Naive thymus-derived CD4-positive, alpha-beta T cell (primary cell): ENCODE measurements at regions not wholly inside any gene's neighbourhood (a gene's known extent, or its start where the extent isn't known, plus 50 kb on each side); places are given as distances from the start of the nearest gene placed in this dataset.

Experiments
- ATAC-seq: fragments of 150-1000 bp; cut with Tn5 transposase; 2 replicates; pipeline ENCODE4 v1.10.0; 2021; ENCODE audit warnings: mild to moderate bottlenecking, moderate library complexity
- CTCF ChIA-PET: fragments of 350-600 bp; sonication (Branson Sonifier 250); formaldehyde crosslinking; loops from one replicate; lab custom pipeline; 2021; ENCODE audit warnings: antibody characterized with exemption; lab: Charles Lee
- POLR2A ChIA-PET: fragments of 350-600 bp; sonication (Branson Sonifier 250); formaldehyde crosslinking; loops from one replicate; lab custom pipeline; 2021; ENCODE audit warnings: antibody characterized with exemption, inconsistent platforms; lab: Charles Lee
- DNase-seq, 9 donors: peaks; one replicate each; pipeline versions ENCODE4 v3.0.0 to v3.0.0-alpha.2; 2020 to 2022; ENCODE audit warnings: mixed read lengths in 1 of 9
- H3K27ac ChIP-seq: one replicate; pipeline ENCODE4 v1.7.0; 2013; ENCODE audit warnings: mild to moderate bottlenecking, low read depth, low read length, moderate library complexity
- H3K27me3 ChIP-seq, 2 donors: one replicate each; pipeline ENCODE4 v1.7.0; 2013; ENCODE audit warnings: low read length in 2 of 2, mild to moderate bottlenecking in 2 of 2, moderate library complexity in 2 of 2; ENCODE audit not compliant: control insufficient read depth in 2 of 2, insufficient read depth in 2 of 2
- H3K36me3 ChIP-seq, 3 experiments: 1 replicate in 2 of 3; 2 replicates in 1 of 3; pipeline ENCODE4 v1.7.0; 2013; ENCODE audit warnings: low read length in 3 of 3, mild to moderate bottlenecking in 3 of 3, moderate library complexity in 1 of 3; ENCODE audit not compliant: insufficient read depth in 3 of 3, control insufficient read depth in 2 of 3
- H3K4me1 ChIP-seq, 2 donors: one replicate each; pipeline ENCODE4 v1.7.0; 2013; ENCODE audit warnings: low read length in 2 of 2, mild to moderate bottlenecking in 2 of 2, moderate library complexity in 1 of 2; ENCODE audit not compliant: control insufficient read depth in 2 of 2, insufficient read depth in 2 of 2
- H3K4me3 ChIP-seq: 2 replicates; pipeline ENCODE4 v1.7.0; 2013; ENCODE audit warnings: mild to moderate bottlenecking, low read length
- H3K9me3 ChIP-seq, 3 experiments: 1 replicate in 2 of 3; 2 replicates in 1 of 3; pipeline ENCODE4 v1.7.0; 2013; ENCODE audit warnings: low read length in 3 of 3; ENCODE audit not compliant: control insufficient read depth in 2 of 3
- H3K27ac Mint-ChIP-seq, 9 donors: one replicate each; pipeline ENCODE4 v1.8.0; 2020 to 2022; ENCODE audit warnings: mixed read lengths in 9 of 9, mild to moderate bottlenecking in 8 of 9, moderate library complexity in 5 of 9, inconsistent platforms in 2 of 9
- H3K27me3 Mint-ChIP-seq, 5 donors: one replicate each; pipeline ENCODE4 v1.8.0; 2021 to 2022; ENCODE audit warnings: mixed read lengths in 5 of 5, mild to moderate bottlenecking in 1 of 5
- H3K36me3 Mint-ChIP-seq, 5 donors: one replicate each; pipeline ENCODE4 v1.8.0; 2020 to 2022; ENCODE audit warnings: mixed read lengths in 5 of 5, mild to moderate bottlenecking in 3 of 5, inconsistent platforms in 1 of 5
- H3K4me1 Mint-ChIP-seq, 7 donors: one replicate each; pipeline ENCODE4 v1.8.0; 2020 to 2022; ENCODE audit warnings: mixed read lengths in 7 of 7, mild to moderate bottlenecking in 3 of 7, inconsistent platforms in 1 of 7
- H3K4me3 Mint-ChIP-seq, 10 donors: one replicate each; pipeline ENCODE4 v1.8.0; 2020 to 2022; ENCODE audit warnings: mild to moderate bottlenecking in 10 of 10, mixed read lengths in 10 of 10, moderate library complexity in 6 of 10, inconsistent platforms in 2 of 10
- H3K9me3 Mint-ChIP-seq, 11 donors: one replicate each; pipeline ENCODE4 v1.8.0; 2020 to 2022; ENCODE audit warnings: mixed read lengths in 11 of 11, mild to moderate bottlenecking in 4 of 11, inconsistent platforms in 1 of 11, moderate library complexity in 1 of 11
- intact Hi-C, 2 donors: fragments of 100-400 bp; cut with micrococcal nuclease; formaldehyde crosslinking; loops; one replicate each; pipeline ENCODE4 v1.15.1; 2023

- ChIA-PET POLR2A (no interaction called here), CTCF (no interaction called here)
- Mint-ChIP-seq H3K4me3 (no peak overlapping the region), H3K36me3 (peaks cover 0 to 5% (median 0%) of the 10 kb centered on the region in 5 donors), H3K27ac (no peak overlapping the region), H3K27me3 (peaks cover 0 to 25% (median 16%) of the 10 kb centered on the region in 5 donors), H3K4me1 (peaks cover 0 to 3% (median 0%) of the 10 kb centered on the region in 7 donors), H3K9me3 (peaks cover 0 to 21% (median 4%) of the 10 kb centered on the region in 11 donors)
- Histone ChIP-seq H3K4me3 (no peak overlapping the region), H3K27me3 (no peaks in the 10 kb centered on the region), H3K4me1 (no peaks in the 10 kb centered on the region), H3K27ac (no peak overlapping the region), H3K36me3 (no peaks in the 10 kb centered on the region), H3K9me3 (no peaks in the 10 kb centered on the region)
- intact Hi-C loops: no loop called here
- ATAC-seq (no peak), DNase-seq (no peak)
Observed at GRCh38 chr2:67945940-67946339, 116.9 kb downstream of the C1D start.

- Mint-ChIP-seq H3K27ac (no peak overlapping the region), H3K4me1 (peaks cover 0 to 4% (median 0%) of the 10 kb centered on the region in 7 donors), H3K36me3 (no peaks in the 10 kb centered on the region), H3K27me3 (peaks cover 0 to 21% (median 20%) of the 10 kb centered on the region in 5 donors), H3K9me3 (peaks cover 0 to 8% (median 1%) of the 10 kb centered on the region in 11 donors), H3K4me3 (no peak overlapping the region)
- no peaks in the 10 kb centered on the region for H3K9me3 ChIP-seq
- ATAC-seq (no peak), DNase-seq (no peak)
- intact Hi-C loops: no loop called here
- H3K4me1 ChIP-seq: no peaks in the 10 kb centered on the region
- H3K4me3 ChIP-seq: no peak overlapping the region
- ChIA-PET POLR2A (no interaction called here), CTCF (no interaction called here)
- no peaks in the 10 kb centered on the region for H3K36me3 ChIP-seq
- H3K27me3 ChIP-seq: no peaks in the 10 kb centered on the region
- H3K27ac ChIP-seq: no peak overlapping the region
Observed at GRCh38 chr2:67948057-67948456, 114.7 kb downstream of the C1D start.

GRCh38 chr2:67948506-67948905 is 114.3 kb downstream of the C1D start:
- Histone ChIP-seq H3K9me3 (no peaks in the 10 kb centered on the region), H3K27ac (no peak overlapping the region), H3K27me3 (no peaks in the 10 kb centered on the region), H3K4me3 (no peak overlapping the region), H3K36me3 (no peaks in the 10 kb centered on the region), H3K4me1 (no peaks in the 10 kb centered on the region)
- Mint-ChIP-seq H3K4me3 (no peak overlapping the region), H3K4me1 (peaks cover 0 to 4% (median 0%) of the 10 kb centered on the region in 7 donors), H3K27me3 (peaks cover 0 to 19% (median 16%) of the 10 kb centered on the region in 5 donors), H3K27ac (no peak overlapping the region), H3K9me3 (peaks cover 0 to 3% (median 0%) of the 10 kb centered on the region in 11 donors), H3K36me3 (no peaks in the 10 kb centered on the region)
- POLR2A ChIA-PET: no interaction called here
- DNase-seq (no peak), ATAC-seq (no peak)
- intact Hi-C loops: no loop called here
- CTCF ChIA-PET: no interaction called here

- Mint-ChIP-seq H3K27me3 (peaks cover 0 to 28% (median 22%) of the 10 kb centered on the region in 5 donors), H3K4me3 (no peak overlapping the region), H3K9me3 (peaks cover 0 to 1% (median 0%) of the 10 kb centered on the region in 11 donors), H3K36me3 (no peaks in the 10 kb centered on the region), H3K27ac (no peak overlapping the region), H3K4me1 (peaks cover 0 to 4% (median 0%) of the 10 kb centered on the region in 7 donors)
- CTCF ChIA-PET: no interaction called here
- Histone ChIP-seq H3K9me3 (no peaks in the 10 kb centered on the region), H3K4me3 (no peak overlapping the region), H3K27me3 (no peaks in the 10 kb centered on the region), H3K4me1 (no peaks in the 10 kb centered on the region), H3K27ac (no peak overlapping the region), H3K36me3 (no peaks in the 10 kb centered on the region)
- no peak for ATAC-seq
- DNase-seq: no peak
- POLR2A ChIA-PET: no interaction called here
- intact Hi-C loops: no loop called here
Observed at GRCh38 chr2:67950018-67950417, 112.8 kb downstream of the C1D start.

- H3K9me3 ChIP-seq: no peaks in the 10 kb centered on the region
- H3K4me1 Mint-ChIP-seq: peaks cover 0 to 4% (median 0%) of the 10 kb centered on the region in 7 donors
- H3K4me3 ChIP-seq: no peak overlapping the region
- no peaks in the 10 kb centered on the region for H3K36me3 ChIP-seq
- H3K36me3 Mint-ChIP-seq: no peaks in the 10 kb centered on the region
- H3K27me3 ChIP-seq: no peaks in the 10 kb centered on the region
- H3K27me3 Mint-ChIP-seq: peaks cover 0 to 37% (median 26%) of the 10 kb centered on the region in 5 donors
- no peak overlapping the region for H3K4me3 Mint-ChIP-seq
- H3K27ac ChIP-seq: no peak overlapping the region
- H3K4me1 ChIP-seq: no peaks in the 10 kb centered on the region
- H3K9me3 Mint-ChIP-seq: no peaks in the 10 kb centered on the region
- ChIA-PET CTCF (no interaction called here), POLR2A (no interaction called here)
- DNase-seq (no peak), ATAC-seq (no peak)
- no peak overlapping the region for H3K27ac Mint-ChIP-seq
- intact Hi-C loops: no loop called here
Observed at GRCh38 chr2:67950919-67951318, 111.9 kb downstream of the C1D start.

- no peaks in the 10 kb centered on the region for H3K9me3 ChIP-seq
- DNase-seq (no peak), ATAC-seq (no peak)
- Mint-ChIP-seq H3K4me3 (no peak overlapping the region), H3K27ac (no peak overlapping the region), H3K27me3 (peaks cover 0 to 38% (median 30%) of the 10 kb centered on the region in 5 donors), H3K36me3 (no peaks in the 10 kb centered on the region), H3K4me1 (peaks cover 0 to 4% (median 0%) of the 10 kb centered on the region in 7 donors), H3K9me3 (peaks cover 0 to 5% (median 0%) of the 10 kb centered on the region in 11 donors)
- H3K36me3 ChIP-seq: no peaks in the 10 kb centered on the region
- no peak overlapping the region for H3K4me3 ChIP-seq
- H3K27ac ChIP-seq: no peak overlapping the region
- intact Hi-C loops: no loop called here
- POLR2A ChIA-PET: no interaction called here
- no peaks in the 10 kb centered on the region for H3K4me1 ChIP-seq
- CTCF ChIA-PET: no interaction called here
- no peaks in the 10 kb centered on the region for H3K27me3 ChIP-seq
Observed at GRCh38 chr2:67952066-67952465, 110.7 kb downstream of the C1D start.

- Histone ChIP-seq H3K9me3 (no peaks in the 10 kb centered on the region), H3K27ac (no peak overlapping the region), H3K4me1 (no peaks in the 10 kb centered on the region), H3K4me3 (no peak overlapping the region), H3K27me3 (no peaks in the 10 kb centered on the region), H3K36me3 (no peaks in the 10 kb centered on the region)
- Mint-ChIP-seq H3K27ac (no peak overlapping the region), H3K36me3 (no peaks in the 10 kb centered on the region), H3K4me1 (peaks cover 0 to 4% (median 0%) of the 10 kb centered on the region in 7 donors), H3K4me3 (no peak overlapping the region), H3K9me3 (peaks cover 0 to 12% (median 0%) of the 10 kb centered on the region in 11 donors), H3K27me3 (peaks cover 0 to 40% (median 30%) of the 10 kb centered on the region in 5 donors)
- DNase-seq (no peak), ATAC-seq (no peak)
- ChIA-PET CTCF (no interaction called here), POLR2A (no interaction called here)
- intact Hi-C loops: no loop called here
Observed at GRCh38 chr2:67954093-67954748, 108.6 kb downstream of the C1D start.
